ENCODE measurements at regions not wholly inside any gene's neighbourhood (a gene's known extent, or its start where the extent isn't known, plus 50 kb on each side); places are given as distances from the start of the nearest gene placed in this dataset.

DNA sequence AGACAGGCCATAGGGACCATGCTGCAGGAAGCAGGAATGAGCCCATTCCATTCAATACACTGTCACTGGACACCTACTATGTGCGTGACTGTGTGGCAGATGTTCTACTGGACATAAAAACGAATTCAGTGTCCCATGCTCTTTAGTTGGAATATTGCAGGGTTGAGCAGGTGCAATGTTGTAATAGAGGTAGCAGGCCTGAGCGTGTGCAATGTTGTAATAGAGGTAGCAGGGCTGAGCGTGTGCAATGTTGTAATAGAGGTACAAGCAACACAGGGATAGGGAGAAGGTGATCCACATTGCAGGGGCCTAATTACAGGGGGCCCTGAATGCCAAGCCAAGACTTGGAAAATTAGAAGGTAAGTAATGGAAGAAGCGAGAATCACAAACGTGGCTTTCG is 261.4 kb upstream of the HES1 start:
- H3K36me3 Mint-ChIP-seq (ENCODE audit: insufficient read depth in 2 of 2) = peaks cover 0 to under 1% of the 10 kb centered on the region in 2 donors
- no peak overlapping the region for H3K27ac Mint-ChIP-seq
- no peak overlapping the region for H3K4me3 Mint-ChIP-seq
- no peaks in the 10 kb centered on the region for H3K9me3 Mint-ChIP-seq
- H3K4me1 Mint-ChIP-seq (ENCODE audit: low read depth) = peaks cover 17% of the 10 kb centered on the region
- no peak for DNase-seq
- H3K27me3 Mint-ChIP-seq (ENCODE audit: low read depth) = peaks cover 58% of the 10 kb centered on the region
- no peak for ATAC-seq (replicated peaks in 1 of 2)

GRCh38 chr3:193874997-193875593 is 260.9 kb upstream of the HES1 start:
- Mint-ChIP-seq H3K27ac (no peak overlapping the region), H3K4me1 (ENCODE audit: low read depth) (peaks cover 16% of the 10 kb centered on the region), H3K9me3 (no peaks in the 10 kb centered on the region), H3K36me3 (ENCODE audit: insufficient read depth in 2 of 2) (peaks cover 0 to 1% of the 10 kb centered on the region in 2 donors), H3K4me3 (no peak overlapping the region), H3K27me3 (ENCODE audit: low read depth) (peaks cover 57% of the 10 kb centered on the region)
- DNase-seq = no peak
- no peak for ATAC-seq (replicated peaks in 1 of 2)

DNA sequence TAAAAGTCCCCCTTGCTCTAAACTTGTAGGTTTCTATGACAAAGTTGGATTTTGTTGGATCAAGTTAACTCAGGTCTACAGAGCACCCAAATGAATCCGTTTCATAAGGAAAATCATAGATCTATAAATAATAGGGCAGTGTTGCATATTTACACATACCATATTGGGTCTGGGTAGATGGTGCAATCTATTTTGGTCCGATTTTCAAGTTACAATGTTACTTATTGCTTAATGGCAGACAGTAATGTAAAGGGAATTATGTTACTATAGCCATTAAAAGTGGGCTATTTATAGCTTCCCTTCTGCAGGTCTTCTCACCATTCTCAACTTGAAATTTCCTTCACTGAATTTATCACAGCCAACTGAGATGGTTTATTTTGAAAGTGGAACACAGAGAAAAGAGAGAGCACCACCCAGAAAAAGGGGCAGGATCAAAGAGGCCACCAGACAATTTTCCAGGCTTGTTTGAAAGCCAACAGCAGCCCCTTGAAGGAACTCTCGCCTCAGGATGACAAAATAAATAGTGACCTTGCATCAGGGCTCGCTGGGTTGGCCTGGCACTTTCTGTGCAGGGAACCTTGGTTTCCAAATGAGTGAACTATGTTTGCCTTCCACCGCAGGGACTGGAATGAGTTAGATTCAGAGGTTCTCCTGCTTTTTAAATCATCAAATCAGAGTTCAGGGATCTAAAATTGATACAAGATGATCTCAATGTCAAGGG is 260.2 kb upstream of the HES1 start:
- no peaks in the 10 kb centered on the region for H3K9me3 Mint-ChIP-seq
- H3K27ac Mint-ChIP-seq = no peak overlapping the region
- peaks cover 50% of the 10 kb centered on the region for H3K27me3 Mint-ChIP-seq (ENCODE audit: low read depth)
- peaks cover 0 to 1% of the 10 kb centered on the region in 2 donors for H3K36me3 Mint-ChIP-seq (ENCODE audit: insufficient read depth in 2 of 2)
- no peak for ATAC-seq (replicated peaks in 1 of 2)
- no peak for DNase-seq
- no peak overlapping the region for H3K4me3 Mint-ChIP-seq
- peaks cover 11% of the 10 kb centered on the region for H3K4me1 Mint-ChIP-seq (ENCODE audit: low read depth)

GRCh38 chr3:193879099-193879863 is 256.7 kb upstream of the HES1 start:
- H3K27me3 Mint-ChIP-seq (ENCODE audit: low read depth) = peaks cover 46% of the 10 kb centered on the region
- H3K27ac Mint-ChIP-seq = no peak overlapping the region
- peaks cover 0 to 1% of the 10 kb centered on the region in 2 donors for H3K36me3 Mint-ChIP-seq (ENCODE audit: insufficient read depth in 2 of 2)
- no peaks in the 10 kb centered on the region for H3K9me3 Mint-ChIP-seq
- DNase-seq (no peak), ATAC-seq (replicated peaks in 1 of 2) (no peak)
- H3K4me1 Mint-ChIP-seq (ENCODE audit: low read depth) = peaks cover 11% of the 10 kb centered on the region
- no peak overlapping the region for H3K4me3 Mint-ChIP-seq

DNA sequence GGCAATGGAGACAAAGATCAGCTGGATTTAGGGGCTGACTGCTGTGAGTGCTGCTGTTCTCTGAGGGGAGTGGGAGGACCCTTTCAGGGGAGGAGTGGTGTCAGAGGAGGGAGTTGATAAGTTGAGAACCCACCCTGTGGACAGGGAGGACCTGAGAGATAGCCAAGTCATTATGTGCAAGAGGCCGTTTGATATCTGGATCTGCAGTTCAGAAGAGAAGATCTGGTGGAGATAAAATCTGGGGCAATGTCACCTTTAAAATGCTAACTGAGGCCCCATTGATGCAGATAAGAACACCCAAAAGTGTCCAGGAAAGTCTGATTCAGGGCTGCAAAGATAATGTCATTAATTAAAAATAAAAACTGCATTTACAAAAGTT is 256.1 kb upstream of the HES1 start:
- no peaks in the 10 kb centered on the region for H3K9me3 Mint-ChIP-seq
- H3K27me3 Mint-ChIP-seq (ENCODE audit: low read depth) = peaks cover 41% of the 10 kb centered on the region
- peaks cover 0 to 1% of the 10 kb centered on the region in 2 donors for H3K36me3 Mint-ChIP-seq (ENCODE audit: insufficient read depth in 2 of 2)
- peaks cover 11% of the 10 kb centered on the region for H3K4me1 Mint-ChIP-seq (ENCODE audit: low read depth)
- no peak for DNase-seq
- H3K4me3 Mint-ChIP-seq = no peak overlapping the region
- no peak for ATAC-seq (replicated peaks in 1 of 2)
- no peak overlapping the region for H3K27ac Mint-ChIP-seq

DNA sequence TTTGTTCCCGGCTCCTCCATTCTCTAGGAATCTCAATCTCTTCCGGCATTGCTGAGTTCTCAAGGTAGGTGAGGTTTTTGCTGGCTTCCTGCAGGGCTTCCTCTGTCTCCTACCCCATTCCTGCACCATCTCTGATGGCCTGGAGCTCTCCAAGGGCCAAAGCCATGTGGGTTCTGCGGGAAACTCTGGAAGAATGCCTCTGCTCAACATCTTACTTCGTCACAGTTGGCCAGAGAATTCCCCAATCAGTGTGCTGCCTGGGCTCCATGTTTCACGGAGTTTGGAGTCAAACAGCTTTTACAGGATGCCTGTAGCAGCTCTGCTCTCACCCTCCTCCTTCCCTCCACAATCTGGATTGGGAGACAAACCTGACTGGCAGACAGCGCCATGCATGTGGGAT is 253.9 kb upstream of the HES1 start:
- H3K27me3 Mint-ChIP-seq (ENCODE audit: low read depth) = peaks cover 24% of the 10 kb centered on the region
- H3K9me3 Mint-ChIP-seq = no peaks in the 10 kb centered on the region
- DNase-seq = no peak
- peaks cover 0 to 1% of the 10 kb centered on the region in 2 donors for H3K36me3 Mint-ChIP-seq (ENCODE audit: insufficient read depth in 2 of 2)
- no peak overlapping the region for H3K27ac Mint-ChIP-seq
- no peak overlapping the region for H3K4me3 Mint-ChIP-seq
- peaks cover 11% of the 10 kb centered on the region for H3K4me1 Mint-ChIP-seq (ENCODE audit: low read depth)
- ATAC-seq (replicated peaks in 1 of 2) = no peak

DNA sequence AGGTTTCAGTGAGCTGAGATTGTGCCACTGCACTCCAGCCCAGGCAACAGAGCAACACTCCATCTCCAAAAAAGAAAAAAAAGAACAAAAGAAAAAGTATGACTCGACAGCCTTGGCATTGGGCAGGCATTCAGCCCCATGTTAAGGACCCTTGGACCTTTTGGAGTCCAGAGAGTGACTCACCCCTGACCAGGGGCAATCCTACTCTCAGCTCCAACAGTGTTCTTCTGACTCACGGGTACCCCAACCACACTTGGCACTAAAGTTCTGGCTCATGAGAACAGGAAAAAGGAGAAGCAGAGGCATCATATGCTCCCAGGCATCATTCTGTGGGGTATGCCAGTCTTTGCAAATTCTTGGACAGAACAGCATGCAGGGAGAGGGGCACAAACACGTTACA is 252.4 kb upstream of the HES1 start:
- ATAC-seq (replicated peaks in 1 of 2) (no peak), DNase-seq (no peak)
- Mint-ChIP-seq H3K36me3 (ENCODE audit: insufficient read depth in 2 of 2) (peaks cover 0 to 1% of the 10 kb centered on the region in 2 donors), H3K9me3 (no peaks in the 10 kb centered on the region), H3K27ac (no peak overlapping the region), H3K27me3 (ENCODE audit: low read depth) (peaks cover 21% of the 10 kb centered on the region), H3K4me1 (ENCODE audit: low read depth) (peaks cover 11% of the 10 kb centered on the region), H3K4me3 (no peak overlapping the region)

DNA sequence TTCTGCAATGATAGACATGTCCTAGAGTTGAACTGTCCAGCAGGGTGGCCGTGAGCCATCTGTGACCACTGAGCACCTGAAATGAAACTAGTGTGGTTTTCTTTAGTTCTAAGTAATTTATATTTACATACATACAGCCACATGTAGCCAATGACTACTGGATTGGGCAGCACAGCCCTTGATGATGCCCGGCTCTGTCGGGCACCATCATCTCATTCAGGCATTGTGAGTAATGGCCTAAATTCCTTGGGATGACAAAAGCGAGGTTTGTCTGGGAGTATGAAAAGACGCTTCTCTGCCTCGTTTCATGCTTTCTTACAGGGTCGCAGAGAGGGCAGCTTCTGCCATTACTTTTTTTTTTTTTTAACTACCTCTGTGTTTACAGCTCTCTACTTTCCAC is 251.9 kb upstream of the HES1 start:
- H3K27ac Mint-ChIP-seq = no peak overlapping the region
- DNase-seq = no peak
- no peaks in the 10 kb centered on the region for H3K9me3 Mint-ChIP-seq
- no peak for ATAC-seq (replicated peaks in 1 of 2)
- H3K4me3 Mint-ChIP-seq = no peak overlapping the region
- H3K36me3 Mint-ChIP-seq (ENCODE audit: insufficient read depth in 2 of 2) = peaks cover 0 to 1% of the 10 kb centered on the region in 2 donors
- H3K4me1 Mint-ChIP-seq (ENCODE audit: low read depth) = peaks cover 10% of the 10 kb centered on the region
- peaks cover 19% of the 10 kb centered on the region for H3K27me3 Mint-ChIP-seq (ENCODE audit: low read depth)

GRCh38 chr3:193884652-193885051 is 251.3 kb upstream of the HES1 start:
- no peak for DNase-seq
- no peaks in the 10 kb centered on the region for H3K9me3 Mint-ChIP-seq
- no peak for ATAC-seq (replicated peaks in 1 of 2)
- no peaks in the 10 kb centered on the region for H3K36me3 Mint-ChIP-seq (ENCODE audit: insufficient read depth in 2 of 2)
- H3K4me1 Mint-ChIP-seq (ENCODE audit: low read depth) = peaks cover 3% of the 10 kb centered on the region
- peaks cover 13% of the 10 kb centered on the region for H3K27me3 Mint-ChIP-seq (ENCODE audit: low read depth)
- no peak overlapping the region for H3K4me3 Mint-ChIP-seq
- H3K27ac Mint-ChIP-seq = no peak overlapping the region

DNA sequence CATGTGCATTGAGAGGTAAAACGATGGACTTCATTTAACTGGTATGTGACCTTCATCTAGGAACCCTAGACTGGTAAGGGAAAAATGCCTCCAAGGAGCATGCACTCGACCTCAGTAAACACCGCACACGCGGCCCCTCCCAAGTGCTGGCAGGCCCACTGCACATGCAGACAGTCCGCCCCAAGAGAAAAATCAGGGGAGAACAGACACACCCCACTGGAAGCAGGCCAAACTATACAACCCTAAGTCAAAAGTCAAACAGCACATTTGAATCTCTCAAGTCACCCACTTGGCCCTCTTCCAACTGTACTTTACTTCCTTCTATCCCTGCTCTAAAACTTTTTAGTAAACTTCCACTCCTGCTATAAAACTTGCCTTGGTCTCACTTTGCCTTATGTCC is 250.1 kb upstream of the HES1 start:
- H3K4me3 Mint-ChIP-seq = no peak overlapping the region

GRCh38 chr3:193890016-193890897 is 245.7 kb upstream of the HES1 start:
- no peak for DNase-seq
- Mint-ChIP-seq H3K27me3 (ENCODE audit: low read depth) (no peaks in the 10 kb centered on the region), H3K9me3 (no peaks in the 10 kb centered on the region)

More for the DNA sequence above, 250.1 kb upstream of the HES1 start:
- Mint-ChIP-seq H3K9me3 (no peaks in the 10 kb centered on the region), H3K36me3 (ENCODE audit: insufficient read depth in 2 of 2) (no peaks in the 10 kb centered on the region), H3K27ac (no peak overlapping the region), H3K27me3 (ENCODE audit: low read depth) (peaks cover 11% of the 10 kb centered on the region), H3K4me1 (ENCODE audit: low read depth) (no peaks in the 10 kb centered on the region)
- DNase-seq (no peak), ATAC-seq (replicated peaks in 1 of 2) (no peak)

DNA sequence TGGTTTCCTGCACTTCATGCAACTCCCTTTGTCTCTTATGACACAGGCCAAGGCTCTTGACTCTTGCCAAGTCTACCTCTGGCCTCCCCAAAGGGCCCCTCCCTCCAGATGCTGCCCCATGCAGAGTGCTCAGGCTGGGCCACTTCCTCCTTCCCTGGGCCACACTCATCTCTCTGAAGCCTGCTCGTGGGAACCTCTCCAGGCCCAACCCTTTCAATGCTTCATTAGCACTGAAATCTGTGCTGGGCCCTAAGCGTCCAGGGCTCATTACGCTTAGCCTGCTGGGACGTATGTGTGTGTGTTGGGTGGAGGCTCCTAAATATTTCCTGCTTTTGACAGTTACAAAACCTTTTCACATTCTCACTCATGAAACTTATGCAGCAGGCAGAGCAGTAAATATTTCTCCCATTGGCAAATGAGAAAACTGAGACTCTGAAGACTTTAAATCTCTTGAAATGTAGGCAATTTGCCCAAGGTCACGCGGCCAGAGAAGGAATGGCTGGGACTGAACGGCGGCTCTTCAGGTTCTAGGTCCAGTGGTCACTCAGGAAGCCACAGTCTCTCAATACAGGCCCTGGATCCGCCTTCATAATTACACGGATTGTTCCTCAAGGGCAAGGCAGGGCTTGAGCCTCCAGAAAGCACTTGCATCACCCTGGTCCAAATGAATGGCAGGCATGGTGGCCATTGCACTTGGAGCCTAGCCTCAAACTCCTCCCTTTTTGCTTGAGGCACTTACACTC is 241.7 kb upstream of the HES1 start:
- no peaks in the 10 kb centered on the region for H3K4me1 Mint-ChIP-seq (ENCODE audit: low read depth)
- H3K27ac Mint-ChIP-seq = no peak overlapping the region
- no peaks in the 10 kb centered on the region for H3K36me3 Mint-ChIP-seq (ENCODE audit: insufficient read depth in 2 of 2)
- no peaks in the 10 kb centered on the region for H3K9me3 Mint-ChIP-seq
- H3K27me3 Mint-ChIP-seq (ENCODE audit: low read depth) = peaks cover 8% of the 10 kb centered on the region
- DNase-seq (no peak), ATAC-seq (replicated peaks in 1 of 2) (no peak)
- no peak overlapping the region for H3K4me3 Mint-ChIP-seq

More at GRCh38 chr3:193890016-193890897, 245.7 kb upstream of the HES1 start:
- Mint-ChIP-seq H3K4me3 (no peak overlapping the region), H3K4me1 (ENCODE audit: low read depth) (no peaks in the 10 kb centered on the region), H3K36me3 (ENCODE audit: insufficient read depth in 2 of 2) (no peaks in the 10 kb centered on the region), H3K27ac (no peak overlapping the region)
- ATAC-seq (replicated peaks in 1 of 2) = no peak

All from activated T-cell treated with anti-CD3 and anti-CD28 coated beads, Interleukin-2, amount 50 U/mL, for 72 hours (primary cell).